NCI-H2107 treated with DMSO at 0.1 percent for 48 hours (cell line): ENCODE measurements at regions not wholly inside any gene's neighbourhood (a gene's known extent, or its start where the extent isn't known, plus 50 kb on each side); places are given as distances from the start of the nearest gene placed in this dataset.
"Not testable (repeated sequence)": the region's sequence is repeated elsewhere in the genome, so short reads cannot be mapped to it uniquely, and the experiment has no call there.

Source experiments
- DNase-seq: peaks from one replicate; lab custom pipeline; 2025; ENCODE audit not compliant: unreplicated experiment; lab: John Stamatoyannopoulos, UW

DNA sequence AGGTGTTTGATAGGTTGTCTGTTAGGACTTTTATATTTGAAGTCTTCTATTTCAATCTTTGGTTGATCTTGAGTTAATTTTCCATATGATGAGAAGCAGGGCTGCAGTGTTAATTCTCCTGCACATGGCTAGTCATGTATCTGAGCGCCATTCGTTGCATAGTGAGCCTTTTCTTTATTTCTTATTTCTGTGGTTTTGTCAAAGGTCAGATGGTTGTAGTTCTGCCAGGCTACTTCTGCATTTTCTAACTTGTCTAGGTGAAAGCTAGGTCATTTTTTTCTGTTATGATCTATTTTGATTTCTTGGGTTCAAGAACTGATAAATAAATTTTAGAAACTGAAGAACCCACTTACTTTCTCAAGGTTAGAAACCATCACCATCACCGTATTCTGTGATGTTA, 56.7 kb downstream of the CCDC74A start:
- no peak for DNase-seq

DNA sequence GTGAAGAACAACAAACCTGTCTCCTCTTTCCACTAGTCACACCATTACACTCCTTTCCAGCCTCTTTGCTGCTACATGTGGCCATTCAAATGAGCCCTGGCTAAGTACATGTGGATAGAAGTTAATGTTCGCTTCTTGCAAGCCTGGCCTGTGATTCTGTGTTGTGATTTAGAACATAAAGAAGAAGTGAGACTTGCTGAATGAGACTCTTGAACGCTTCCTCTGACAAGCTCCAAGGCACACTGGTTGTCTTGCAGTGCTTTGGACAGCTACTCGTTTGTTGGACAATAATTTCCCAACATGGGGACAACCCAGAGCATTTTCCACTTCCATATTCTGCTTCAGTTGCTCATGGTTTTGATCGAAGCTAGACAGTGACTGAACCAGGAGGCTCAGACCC, 57.3 kb downstream of the CCDC74A start:
- no peak for DNase-seq

DNA sequence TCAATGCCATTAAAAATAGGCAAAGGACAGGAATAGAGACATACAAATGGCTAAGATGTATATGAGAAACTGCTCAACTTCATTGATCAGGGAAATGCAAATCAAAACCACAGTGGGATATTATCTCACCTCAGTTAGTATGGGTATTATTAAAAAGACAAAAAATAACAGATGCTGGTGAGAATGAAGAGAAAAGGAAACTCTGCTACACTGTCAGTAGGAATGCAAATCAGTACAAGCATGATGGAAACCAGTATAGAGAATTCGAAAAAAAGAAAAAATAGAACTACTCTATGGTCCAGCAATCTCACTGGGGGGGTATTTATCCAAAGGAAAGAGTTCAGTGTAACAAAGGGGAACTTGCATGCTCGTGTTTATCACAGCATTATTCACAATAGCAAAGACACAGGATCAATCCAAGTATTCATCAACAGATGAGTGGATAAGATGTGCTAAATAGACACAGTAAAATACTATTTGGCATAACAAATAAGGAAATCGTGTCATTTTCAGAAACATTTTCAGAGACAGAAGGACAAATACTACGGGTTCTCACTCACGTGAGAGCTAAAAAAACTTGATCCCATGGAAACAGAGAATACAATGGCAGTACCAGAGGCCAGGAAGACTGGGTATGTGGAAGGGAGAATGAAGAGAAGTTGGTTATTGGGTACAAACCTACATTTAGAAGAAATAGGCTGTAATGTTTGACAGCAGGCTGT, 60.6 kb downstream of the CCDC74A start:
- no peak for DNase-seq

GRCh38 chr2:131589126-131589525, 61.4 kb downstream of the CCDC74A start:
- not testable (repeated sequence) for DNase-seq

GRCh38 chr2:131590366-131590765, 62.7 kb downstream of the CCDC74A start:
- no peak for DNase-seq

GRCh38 chr2:131590896-131591295, 63.2 kb downstream of the CCDC74A start:
- no peak for DNase-seq

GRCh38 chr2:131596561-131596960, 68.9 kb downstream of the CCDC74A start:
- DNase-seq: not testable (repeated sequence)

DNA sequence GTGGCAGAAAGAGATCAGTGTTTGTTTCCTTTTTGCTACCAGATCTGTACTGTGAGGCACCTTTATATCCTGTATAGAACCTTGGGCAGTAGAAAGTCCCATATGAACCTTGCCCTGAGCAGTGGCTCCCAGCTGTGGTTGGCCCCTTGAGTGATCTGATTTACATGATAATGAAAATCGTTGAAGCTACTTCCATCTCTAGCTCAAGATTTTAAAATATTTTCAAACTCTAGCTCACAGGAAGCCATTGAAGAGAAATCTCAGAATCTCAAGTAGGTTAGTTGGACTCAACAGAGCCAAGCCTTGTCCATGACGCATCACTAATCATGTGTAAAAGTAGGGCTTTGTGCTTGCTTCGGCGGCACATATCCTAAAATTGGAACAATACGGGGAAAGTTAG, 74.8 kb downstream of the CCDC74A start:
- DNase-seq: not testable (repeated sequence)

DNA sequence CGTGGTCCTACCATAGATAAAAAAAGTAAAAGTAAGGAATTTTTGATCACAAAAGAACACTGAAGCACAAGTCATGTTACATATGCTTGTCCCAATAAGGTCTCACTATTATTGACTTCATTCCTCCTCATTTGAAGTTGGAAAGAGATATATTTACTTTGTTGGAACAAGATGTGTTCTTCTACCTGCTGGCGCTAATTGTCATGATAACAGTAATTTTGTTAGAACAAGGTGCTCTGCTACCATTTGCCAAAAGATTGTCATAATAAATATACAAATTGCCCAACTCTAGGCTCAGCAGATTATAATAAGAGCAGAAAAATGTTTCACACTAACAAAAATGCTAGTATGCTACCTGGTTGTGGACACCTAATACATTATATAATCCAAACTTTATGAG, 77.0 kb downstream of the CCDC74A start:
- not testable (repeated sequence) for DNase-seq

- DNase-seq: not testable (repeated sequence)
Observed at GRCh38 chr2:131606366-131606765, 78.7 kb downstream of the CCDC74A start.

GRCh38 chr2:131607056-131607455, 79.4 kb downstream of the CCDC74A start:
- not testable (repeated sequence) for DNase-seq

- DNase-seq: not testable (repeated sequence)
Observed at GRCh38 chr2:131614539-131614938, 86.9 kb downstream of the CCDC74A start.

DNA sequence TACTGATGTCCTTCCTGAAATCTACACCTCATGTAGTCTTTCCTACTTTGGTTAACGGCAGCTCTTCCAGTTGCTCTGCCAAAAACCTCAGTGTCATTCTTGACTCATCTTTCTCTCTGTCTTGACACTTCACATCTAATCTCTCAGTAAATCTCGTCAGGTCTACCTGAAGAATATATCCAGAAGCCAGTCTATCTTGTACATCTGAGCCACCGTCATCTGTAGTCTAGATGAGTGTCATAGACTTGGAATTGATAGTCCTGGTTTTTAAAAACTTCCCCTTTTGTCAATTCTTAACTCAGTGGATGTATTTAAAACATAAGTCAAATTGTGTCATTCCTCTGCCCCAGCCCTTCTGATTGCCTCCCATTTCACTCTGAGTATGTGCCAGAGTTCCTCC, 90.6 kb downstream of the CCDC74A start:
- not testable (repeated sequence) for DNase-seq

DNA sequence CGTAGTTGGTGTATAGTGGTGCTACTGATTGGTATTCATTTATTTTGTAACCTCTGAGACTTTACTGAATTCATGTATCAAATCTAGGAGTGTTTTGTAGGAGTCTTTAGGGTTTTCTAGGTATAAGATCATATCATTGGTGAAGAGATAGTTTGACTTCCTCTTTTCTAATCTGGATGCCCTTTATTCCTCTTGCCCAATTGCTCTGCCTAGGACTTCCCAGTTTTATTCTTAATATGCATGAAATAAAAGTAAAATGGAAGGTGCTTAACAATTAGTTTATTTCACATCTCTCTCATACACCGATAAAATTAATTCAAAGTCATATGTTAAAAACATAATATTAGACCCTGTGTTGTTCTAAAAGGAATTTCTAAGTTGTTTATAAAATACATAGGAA, 95.2 kb downstream of the CCDC74A start:
- DNase-seq: not testable (repeated sequence)

DNA sequence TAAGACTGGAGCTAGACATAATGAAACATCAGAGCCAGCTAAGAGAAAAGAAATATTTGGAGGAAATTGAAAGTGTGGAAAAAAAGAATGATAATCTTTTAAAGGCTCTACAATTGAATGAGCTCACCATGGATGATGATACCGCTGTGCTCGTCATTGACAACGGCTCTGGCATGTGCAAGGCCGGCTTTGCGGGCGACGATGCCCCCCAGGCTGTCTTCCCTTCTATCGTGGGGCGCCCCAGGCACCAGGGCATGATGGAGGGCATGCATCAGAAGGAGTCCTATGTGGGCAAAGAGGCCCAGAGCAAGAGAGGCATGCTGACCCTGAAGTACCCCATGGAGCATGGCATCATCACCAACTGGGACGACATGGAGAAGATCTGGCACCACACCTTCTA, 98.3 kb downstream of the CCDC74A start:
- not testable (repeated sequence) for DNase-seq

- DNase-seq: not testable (repeated sequence)
Observed at GRCh38 chr2:131626565-131626964, 98.9 kb downstream of the CCDC74A start.

DNA sequence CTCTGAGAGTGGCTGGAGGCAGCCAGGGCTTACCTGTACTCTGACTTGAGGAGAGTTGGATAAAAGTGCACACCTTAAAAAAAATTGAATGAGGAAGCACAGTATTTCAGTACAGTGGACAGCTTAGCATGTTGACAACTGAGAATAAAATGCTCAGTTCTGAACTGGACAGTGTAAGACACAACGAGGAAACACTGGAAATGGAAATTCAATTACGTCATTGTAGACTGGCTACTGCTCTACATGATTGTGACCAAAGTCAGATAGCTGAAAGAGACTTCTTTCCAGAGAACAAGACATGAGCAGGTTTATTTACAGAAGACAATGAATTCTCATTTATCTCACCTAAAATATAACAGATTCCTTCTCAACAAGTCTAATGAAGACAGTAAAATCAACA, 100.1 kb downstream of the CCDC74A start:
- not testable (repeated sequence) for DNase-seq

GRCh38 chr2:131631648-131632047, 104.0 kb downstream of the CCDC74A start:
- not testable (repeated sequence) for DNase-seq

- not testable (repeated sequence) for DNase-seq
Observed at GRCh38 chr2:131633405-131633804, 105.7 kb downstream of the CCDC74A start.

- DNase-seq: not testable (repeated sequence)
Observed at GRCh38 chr2:131633827-131634695, 106.4 kb downstream of the CCDC74A start.

- DNase-seq: no peak
Observed at GRCh38 chr2:131635611-131636010, 107.9 kb downstream of the CCDC74A start.

- DNase-seq: not testable (repeated sequence)
Observed at GRCh38 chr2:131636704-131637308, 109.1 kb downstream of the CCDC74A start.
